DND-41 (cell line): ENCODE measurements at regions not wholly inside any gene's neighbourhood (a gene's known extent, or its start where the extent isn't known, plus 50 kb on each side); places are given as distances from the start of the nearest gene placed in this dataset.

Source experiments
- EZH2 ChIP-seq: IDR thresholded peaks from 3 replicates; pipeline ENCODE4 v1.6.1; 2012; ENCODE audit warnings: borderline replicate concordance, low read depth, mild to moderate bottlenecking, moderate library complexity, low read length, inconsistent platforms; ENCODE audit not compliant: severe bottlenecking
- TF ChIP-seq, protein P1 (sequence below): IDR thresholded peaks from 2 replicates; pipeline ENCODE4 v1.5.1; 2012; ENCODE audit warnings: borderline replicate concordance, low read length, moderate library complexity, mild to moderate bottlenecking; ENCODE audit not compliant: poor library complexity, severe bottlenecking; ENCODE audit errors: extremely low read depth

- TF ChIP-seq, protein P1, sequence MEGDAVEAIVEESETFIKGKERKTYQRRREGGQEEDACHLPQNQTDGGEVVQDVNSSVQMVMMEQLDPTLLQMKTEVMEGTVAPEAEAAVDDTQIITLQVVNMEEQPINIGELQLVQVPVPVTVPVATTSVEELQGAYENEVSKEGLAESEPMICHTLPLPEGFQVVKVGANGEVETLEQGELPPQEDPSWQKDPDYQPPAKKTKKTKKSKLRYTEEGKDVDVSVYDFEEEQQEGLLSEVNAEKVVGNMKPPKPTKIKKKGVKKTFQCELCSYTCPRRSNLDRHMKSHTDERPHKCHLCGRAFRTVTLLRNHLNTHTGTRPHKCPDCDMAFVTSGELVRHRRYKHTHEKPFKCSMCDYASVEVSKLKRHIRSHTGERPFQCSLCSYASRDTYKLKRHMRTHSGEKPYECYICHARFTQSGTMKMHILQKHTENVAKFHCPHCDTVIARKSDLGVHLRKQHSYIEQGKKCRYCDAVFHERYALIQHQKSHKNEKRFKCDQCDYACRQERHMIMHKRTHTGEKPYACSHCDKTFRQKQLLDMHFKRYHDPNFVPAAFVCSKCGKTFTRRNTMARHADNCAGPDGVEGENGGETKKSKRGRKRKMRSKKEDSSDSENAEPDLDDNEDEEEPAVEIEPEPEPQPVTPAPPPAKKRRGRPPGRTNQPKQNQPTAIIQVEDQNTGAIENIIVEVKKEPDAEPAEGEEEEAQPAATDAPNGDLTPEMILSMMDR: no peak
- TF ChIP-seq EZH2: no peak
Measured at GRCh38 chr4:71860643-71861042, 76.8 kb upstream of the GC start.
